Mononuclear cell (primary cell): ENCODE measurements at regions not wholly inside any gene's neighbourhood (a gene's known extent, or its start where the extent isn't known, plus 50 kb on each side); places are given as distances from the start of the nearest gene placed in this dataset.

Experiments
- H3K27me3 ChIP-seq: 2 replicates; pipeline ENCODE4 v1.6.0; 2011; ENCODE audit warnings: low read length, control low read depth; ENCODE audit not compliant: insufficient read depth
- H3K4me1 ChIP-seq: 2 replicates; pipeline ENCODE4 v1.5.1; 2011; ENCODE audit warnings: mild to moderate bottlenecking, low read length, control low read depth; ENCODE audit not compliant: insufficient read depth
- H3K4me3 ChIP-seq: 2 replicates; pipeline ENCODE4 v1.5.1; 2011; ENCODE audit warnings: mild to moderate bottlenecking, low read length, moderate library complexity
- H3K9me3 ChIP-seq: 2 replicates; pipeline ENCODE4 v1.5.1; 2011; ENCODE audit warnings: low read depth, mild to moderate bottlenecking, control low read depth, low read length

- Histone ChIP-seq H3K27me3 (no peaks in the 10 kb centered on the region), H3K4me3 (no peak overlapping the region), H3K4me1 (peaks cover 45% of the 10 kb centered on the region), H3K9me3 (no peaks in the 10 kb centered on the region)
Observed at GRCh38 chr18:10258836-10259474, 195.5 kb upstream of the APCDD1 start.

- H3K9me3 ChIP-seq, result no peaks in the 10 kb centered on the region
- H3K4me3 ChIP-seq, result no peak overlapping the region
- peaks cover 39% of the 10 kb centered on the region for H3K4me1 ChIP-seq
- no peaks in the 10 kb centered on the region for H3K27me3 ChIP-seq
Observed at GRCh38 chr18:10259901-10260300, 194.5 kb upstream of the APCDD1 start.

- Histone ChIP-seq H3K4me3 (no peak overlapping the region), H3K4me1 (peaks cover 51% of the 10 kb centered on the region), H3K27me3 (no peaks in the 10 kb centered on the region), H3K9me3 (no peaks in the 10 kb centered on the region)
Observed at GRCh38 chr18:10261344-10262276, 192.8 kb upstream of the APCDD1 start.

GRCh38 chr18:10262566-10262965 lies 191.9 kb upstream of the APCDD1 start:
- H3K4me1 ChIP-seq, result peaks cover 51% of the 10 kb centered on the region
- H3K27me3 ChIP-seq, result no peaks in the 10 kb centered on the region
- no peaks in the 10 kb centered on the region for H3K9me3 ChIP-seq
- H3K4me3 ChIP-seq, result no peak overlapping the region

GRCh38 chr18:10264260-10264659 lies 190.2 kb upstream of the APCDD1 start:
- H3K4me1 ChIP-seq, result peaks cover 53% of the 10 kb centered on the region
- no peaks in the 10 kb centered on the region for H3K27me3 ChIP-seq
- no peaks in the 10 kb centered on the region for H3K9me3 ChIP-seq
- H3K4me3 ChIP-seq, result no peak overlapping the region

- Histone ChIP-seq H3K27me3 (no peaks in the 10 kb centered on the region), H3K9me3 (no peaks in the 10 kb centered on the region), H3K4me1 (peaks cover 52% of the 10 kb centered on the region), H3K4me3 (no peak overlapping the region)
Observed at GRCh38 chr18:10265560-10266333, 188.7 kb upstream of the APCDD1 start.

GRCh38 chr18:10266334-10266590 lies 188.2 kb upstream of the APCDD1 start:
- H3K4me1 ChIP-seq, result peaks cover 47% of the 10 kb centered on the region
- H3K4me3 ChIP-seq, result no peak overlapping the region
- H3K27me3 ChIP-seq, result no peaks in the 10 kb centered on the region
- no peaks in the 10 kb centered on the region for H3K9me3 ChIP-seq

- Histone ChIP-seq H3K27me3 (no peaks in the 10 kb centered on the region), H3K4me3 (no peak overlapping the region), H3K9me3 (no peaks in the 10 kb centered on the region), H3K4me1 (peaks cover 29% of the 10 kb centered on the region)
Observed at GRCh38 chr18:10269261-10269660, 185.2 kb upstream of the APCDD1 start.

- Histone ChIP-seq H3K27me3 (no peaks in the 10 kb centered on the region), H3K4me1 (peaks cover 26% of the 10 kb centered on the region), H3K9me3 (no peaks in the 10 kb centered on the region), H3K4me3 (no peak overlapping the region)
Observed at GRCh38 chr18:10270151-10270571, 184.3 kb upstream of the APCDD1 start.

- no peaks in the 10 kb centered on the region for H3K9me3 ChIP-seq
- no peak overlapping the region for H3K4me3 ChIP-seq
- H3K27me3 ChIP-seq, result no peaks in the 10 kb centered on the region
- peaks cover 17% of the 10 kb centered on the region for H3K4me1 ChIP-seq
Observed at GRCh38 chr18:10271481-10271880, 183.0 kb upstream of the APCDD1 start.

- no peak overlapping the region for H3K4me3 ChIP-seq
- peaks cover 7% of the 10 kb centered on the region for H3K4me1 ChIP-seq
- no peaks in the 10 kb centered on the region for H3K27me3 ChIP-seq
- H3K9me3 ChIP-seq, result no peaks in the 10 kb centered on the region
Observed at GRCh38 chr18:10274301-10274700, 180.1 kb upstream of the APCDD1 start.

- no peaks in the 10 kb centered on the region for H3K27me3 ChIP-seq
- no peak overlapping the region for H3K4me3 ChIP-seq
- no peaks in the 10 kb centered on the region for H3K4me1 ChIP-seq
- no peaks in the 10 kb centered on the region for H3K9me3 ChIP-seq
Observed at GRCh38 chr18:10275486-10275885, 178.9 kb upstream of the APCDD1 start.

GRCh38 chr18:10278265-10278664 lies 176.2 kb upstream of the APCDD1 start:
- Histone ChIP-seq H3K27me3 (no peaks in the 10 kb centered on the region), H3K4me1 (peaks cover 3% of the 10 kb centered on the region), H3K4me3 (no peak overlapping the region), H3K9me3 (no peaks in the 10 kb centered on the region)

- H3K4me1 ChIP-seq, result peaks cover 15% of the 10 kb centered on the region
- H3K9me3 ChIP-seq, result no peaks in the 10 kb centered on the region
- no peaks in the 10 kb centered on the region for H3K27me3 ChIP-seq
- H3K4me3 ChIP-seq, result no peak overlapping the region
Observed at GRCh38 chr18:10279471-10279870, 175.0 kb upstream of the APCDD1 start.

GRCh38 chr18:10279905-10280644 lies 174.4 kb upstream of the APCDD1 start:
- H3K4me3 ChIP-seq, result no peak overlapping the region
- no peaks in the 10 kb centered on the region for H3K9me3 ChIP-seq
- peaks cover 21% of the 10 kb centered on the region for H3K4me1 ChIP-seq
- H3K27me3 ChIP-seq, result no peaks in the 10 kb centered on the region
